Activated T-cell treated with anti-CD3 and anti-CD28 coated beads for 4 hours (primary cell): ENCODE measurements at regions not wholly inside any gene's neighbourhood (a gene's known extent, or its start where the extent isn't known, plus 50 kb on each side); places are given as distances from the start of the nearest gene placed in this dataset.
"Not testable (repeated sequence)": the region's sequence is repeated elsewhere in the genome, so short reads cannot be mapped to it uniquely, and the experiment has no call there.

Experiments used
- DNase-seq: peaks from one replicate; pipeline ENCODE4 v3.0.0-alpha.2; 2020

- DNase-seq = no peak
These were observed 493.0 kb upstream of the TBL1XR1 start for GRCh38 chr3:177690306-177690705.

GRCh38 chr3:177692304-177692975 lies 495.2 kb upstream of the TBL1XR1 start:
- DNase-seq = no peak

GRCh38 chr3:177693616-177694264 lies 496.5 kb upstream of the TBL1XR1 start:
- no peak for DNase-seq

GRCh38 chr3:177694316-177694715 lies 497.0 kb upstream of the TBL1XR1 start:
- DNase-seq = no peak

- DNase-seq = no peak
These were observed 497.7 kb upstream of the TBL1XR1 start for GRCh38 chr3:177694951-177695350.

GRCh38 chr3:177700117-177700516 lies 502.8 kb upstream of the TBL1XR1 start:
- DNase-seq = no peak

- DNase-seq = no peak
These were observed 506.5 kb upstream of the TBL1XR1 start for GRCh38 chr3:177703788-177704187.

GRCh38 chr3:177705976-177706823 lies 508.9 kb upstream of the TBL1XR1 start:
- no peak for DNase-seq

- not testable (repeated sequence) for DNase-seq
These were observed 512.2 kb upstream of the TBL1XR1 start for GRCh38 chr3:177709470-177709869.

- no peak for DNase-seq
These were observed 513.2 kb upstream of the TBL1XR1 start for GRCh38 chr3:177710506-177710905.

- DNase-seq = no peak
These were observed 514.4 kb upstream of the TBL1XR1 start for GRCh38 chr3:177711637-177712036.

GRCh38 chr3:177713928-177714900 lies 516.9 kb upstream of the TBL1XR1 start:
- no peak for DNase-seq

- DNase-seq = no peak
These were observed 517.7 kb upstream of the TBL1XR1 start for GRCh38 chr3:177714945-177715344.

- no peak for DNase-seq
These were observed 518.7 kb upstream of the TBL1XR1 start for GRCh38 chr3:177715980-177716379.

GRCh38 chr3:177720927-177721326 lies 523.6 kb upstream of the TBL1XR1 start:
- not testable (repeated sequence) for DNase-seq

GRCh38 chr3:177721864-177722785 lies 524.8 kb upstream of the TBL1XR1 start:
- no peak for DNase-seq

- no peak for DNase-seq
These were observed 526.8 kb upstream of the TBL1XR1 start for GRCh38 chr3:177724020-177724638.

- DNase-seq = no peak
These were observed 527.9 kb upstream of the TBL1XR1 start for GRCh38 chr3:177725165-177725564.

GRCh38 chr3:177726807-177727206 lies 529.5 kb upstream of the TBL1XR1 start:
- no peak for DNase-seq

- DNase-seq = no peak
These were observed 532.8 kb upstream of the TBL1XR1 start for GRCh38 chr3:177729956-177730681.
